GM21825 (cell line): ENCODE measurements at regions not wholly inside any gene's neighbourhood (a gene's known extent, or its start where the extent isn't known, plus 50 kb on each side); places are given as distances from the start of the nearest gene placed in this dataset.

ENCODE experiments used
- ATAC-seq: cut with Tn5 transposase; IDR thresholded peaks from one replicate; pipeline ENCODE4 v1.9.1; 2021; ENCODE audit warnings: mild to moderate bottlenecking, moderate library complexity; ENCODE audit not compliant: unreplicated experiment

DNA sequence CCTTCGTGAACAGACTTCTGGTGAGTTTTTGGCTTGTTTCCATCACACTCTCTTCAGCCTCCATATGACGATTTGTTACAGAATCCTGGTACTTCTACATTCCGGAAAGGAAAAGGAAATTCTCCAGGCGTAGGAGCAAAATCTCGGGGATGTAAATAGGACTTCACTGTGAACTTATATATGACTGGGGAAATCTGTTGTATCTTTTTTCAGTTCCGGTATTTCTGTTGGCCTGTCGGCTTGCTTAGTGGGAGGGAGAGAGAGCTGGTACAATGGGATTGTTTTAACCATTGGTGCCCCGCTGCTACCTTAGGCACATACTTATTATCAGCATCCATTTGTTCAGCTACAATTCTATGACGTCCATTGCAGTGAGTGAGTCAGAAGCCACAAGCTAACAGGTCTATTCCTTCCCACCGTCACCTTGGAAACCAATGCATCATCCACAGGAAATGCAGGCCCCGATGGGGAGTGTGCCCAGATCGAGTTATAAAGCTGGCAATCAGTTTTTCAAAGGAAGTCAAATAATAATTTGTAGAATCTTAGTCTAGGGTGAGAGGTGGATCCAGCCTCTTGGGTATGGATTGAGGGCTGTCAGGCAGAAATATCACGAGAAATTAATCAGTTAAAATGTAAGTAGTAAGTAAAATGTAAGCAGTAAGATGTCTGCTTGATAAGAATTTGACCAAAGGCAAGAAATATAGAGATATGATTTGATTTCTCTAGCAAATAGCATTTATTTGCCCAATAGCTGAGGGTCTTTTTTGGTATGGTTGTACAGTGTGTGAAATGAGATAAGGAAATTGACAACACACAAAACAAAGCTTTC, 92.0 kb upstream of the MKLN1 start:
- ATAC-seq, result no peak

DNA sequence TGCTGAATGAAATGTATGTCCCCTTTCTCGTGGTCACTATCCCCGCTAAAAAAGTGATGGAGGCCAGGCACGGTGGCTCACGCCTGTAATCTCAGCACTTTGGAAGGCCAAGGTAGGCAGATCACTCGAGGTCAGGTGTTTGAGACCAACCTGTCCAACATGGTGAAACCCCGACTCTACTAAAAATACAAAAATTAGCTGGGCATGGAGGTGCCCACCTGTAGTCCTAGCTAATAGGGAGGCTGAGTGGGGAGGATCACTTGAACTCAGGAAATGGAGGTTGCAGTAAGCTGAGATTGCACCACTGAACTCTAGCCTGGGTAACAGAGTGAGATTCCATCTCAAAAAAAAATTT, 91.4 kb upstream of the MKLN1 start:
- ATAC-seq, result no peak

DNA sequence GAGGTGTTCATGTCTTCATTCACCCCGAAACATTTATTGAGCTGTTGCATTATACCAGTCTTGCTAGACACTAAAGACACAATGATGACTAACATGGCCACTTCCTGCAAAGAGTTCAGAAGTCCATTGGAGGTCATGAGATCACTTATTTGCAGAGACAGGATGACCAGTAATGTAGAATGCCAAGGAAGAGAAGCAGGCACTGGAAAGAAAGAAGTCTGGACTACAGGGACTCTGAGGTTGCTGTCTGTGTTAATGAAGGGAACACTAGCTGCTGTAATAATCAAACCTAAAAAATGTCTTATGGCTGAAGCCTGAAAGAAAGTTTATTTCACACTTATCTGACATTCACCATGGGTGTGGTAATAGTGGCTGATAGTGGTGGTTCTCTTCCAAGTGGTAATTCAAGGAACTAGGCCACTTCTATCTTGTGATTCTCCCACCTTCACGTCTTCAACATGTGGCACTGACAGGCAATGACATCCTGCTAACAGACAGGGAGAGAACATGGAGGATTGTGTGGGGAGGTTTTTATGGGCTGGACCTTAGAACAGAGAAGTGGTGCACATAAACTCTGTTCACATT, 89.2 kb upstream of the MKLN1 start:
- no peak for ATAC-seq

DNA sequence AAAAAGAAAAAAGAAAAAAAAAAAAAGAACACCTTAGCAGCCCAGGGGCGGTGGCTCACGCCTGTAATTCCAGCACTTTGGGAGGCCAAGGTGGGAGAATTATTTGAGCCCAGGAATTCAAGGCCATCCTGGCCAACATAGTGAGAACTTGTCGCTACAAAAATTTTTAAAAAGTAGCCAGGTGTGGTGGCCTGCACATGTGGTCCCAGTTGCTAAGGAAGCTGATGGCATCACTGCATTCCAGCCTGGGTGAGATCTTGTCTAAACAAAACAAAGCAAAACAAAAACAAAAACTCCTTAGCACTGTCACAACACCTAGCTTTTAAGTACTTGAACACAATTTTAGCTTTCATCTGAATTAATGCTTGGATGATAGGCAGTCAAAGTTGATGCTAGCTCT, 86.3 kb upstream of the MKLN1 start:
- ATAC-seq, result no peak

DNA sequence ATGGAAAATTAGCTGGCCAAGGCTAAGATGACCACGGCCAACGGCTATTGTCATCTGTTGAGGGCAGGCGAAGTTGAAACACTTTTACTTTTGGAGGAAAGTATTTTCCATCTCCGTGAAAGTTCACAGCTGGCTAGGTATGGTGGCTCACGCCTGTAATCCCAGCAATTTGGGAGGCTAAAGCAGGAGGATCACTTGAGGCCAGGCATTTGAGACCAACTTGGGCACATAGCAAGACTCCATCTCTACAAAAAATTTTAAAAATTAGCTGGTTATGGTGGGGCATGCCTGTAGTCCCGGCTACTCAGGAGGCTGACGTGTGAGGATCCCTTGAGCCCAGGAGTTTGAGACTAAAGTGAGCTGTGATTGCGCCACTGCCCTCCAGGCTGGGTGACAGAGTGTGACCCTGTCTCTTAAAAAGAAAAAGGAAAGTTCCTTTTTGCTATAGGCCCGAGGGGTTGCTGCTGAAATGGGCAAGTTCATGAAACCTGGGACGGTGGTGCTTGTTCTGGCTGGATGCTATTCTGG, 85.5 kb upstream of the MKLN1 start:
- ATAC-seq, result no peak

DNA sequence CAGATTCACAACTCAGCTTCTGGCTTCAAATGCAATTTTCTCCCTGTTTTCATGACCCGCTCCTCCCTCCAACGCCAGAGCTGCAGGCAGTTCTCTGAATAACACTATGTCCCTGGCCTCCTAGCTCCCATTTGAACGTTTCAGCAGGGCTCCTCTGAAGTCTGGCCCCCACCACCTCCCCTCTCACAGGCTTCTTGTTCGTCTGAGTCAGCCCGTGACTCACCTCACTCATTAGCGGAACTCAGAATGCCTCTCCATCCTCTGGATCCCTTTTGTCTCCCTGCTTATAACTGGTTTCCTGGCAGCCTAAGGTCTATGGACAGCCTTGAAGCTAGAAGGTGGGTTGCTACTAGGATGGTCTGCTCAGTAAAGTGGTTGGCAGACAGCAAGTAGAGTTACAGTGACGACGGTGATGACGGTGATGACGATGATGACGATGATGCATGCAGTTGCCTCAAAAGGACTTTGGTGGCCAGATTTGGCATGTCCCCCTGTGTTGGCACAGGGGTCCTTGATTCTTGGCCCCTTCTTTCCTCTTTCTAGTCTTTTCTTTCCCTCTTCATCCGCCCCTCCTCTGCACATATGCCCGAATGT, 83.3 kb upstream of the MKLN1 start:
- ATAC-seq, result no peak

DNA sequence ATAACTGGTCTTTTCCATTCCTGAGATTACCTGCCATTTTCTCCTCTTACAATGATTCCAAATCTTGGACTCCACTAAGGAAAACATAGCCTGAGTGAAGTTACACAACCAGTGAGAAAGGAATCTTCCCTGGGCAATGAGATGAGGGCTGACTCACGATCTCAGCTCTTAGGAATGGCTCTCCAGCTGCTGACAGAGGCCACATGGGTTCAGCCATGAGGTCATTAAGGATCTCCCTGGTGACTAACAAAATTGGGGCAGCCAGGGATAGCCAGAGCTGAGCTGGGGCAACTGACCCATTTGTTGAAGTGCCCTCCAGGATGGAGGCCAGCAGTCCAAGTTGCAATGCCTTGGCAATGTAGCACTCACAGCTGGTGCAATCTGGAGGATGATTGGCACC, 78.7 kb upstream of the MKLN1 start:
- no peak for ATAC-seq

DNA sequence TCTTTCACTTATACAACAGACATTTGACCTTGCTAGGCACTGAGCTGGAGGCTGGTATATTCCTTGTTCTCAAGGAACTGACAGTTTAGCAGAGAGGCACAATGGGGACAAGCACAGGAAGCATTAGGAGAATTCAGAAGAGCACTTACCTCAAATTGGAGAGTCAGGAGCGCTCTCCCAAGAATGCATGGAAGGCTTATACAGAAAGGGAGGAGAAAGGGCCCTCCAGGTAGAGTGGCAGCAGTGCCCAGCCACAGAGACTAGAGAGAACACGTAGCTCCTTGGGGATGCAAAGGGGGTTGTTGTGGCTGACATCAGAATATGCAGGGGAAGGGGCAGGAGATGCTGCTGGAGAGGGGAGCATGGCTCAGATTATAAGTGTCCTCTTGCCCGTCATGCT, 78.2 kb upstream of the MKLN1 start:
- ATAC-seq, result no peak

DNA sequence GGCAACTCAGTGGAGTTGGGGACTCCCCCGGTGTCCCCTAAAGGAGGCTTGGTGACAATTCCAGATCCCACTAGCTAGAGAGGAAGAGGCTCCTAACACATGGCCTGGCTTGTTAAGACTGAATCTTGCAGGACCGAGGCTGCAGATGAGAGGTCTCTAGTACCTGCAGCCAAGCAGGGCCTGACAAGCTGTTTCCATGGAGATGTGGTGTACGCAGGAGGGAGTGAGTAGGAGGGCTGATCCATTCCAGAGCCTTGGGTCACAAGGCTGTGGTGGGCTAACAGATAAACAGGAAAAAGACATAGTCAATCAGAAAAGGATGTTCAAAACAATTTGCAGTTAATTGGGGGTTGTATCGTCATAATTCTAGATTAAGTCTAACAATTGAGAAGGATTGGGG, 77.3 kb upstream of the MKLN1 start:
- ATAC-seq, result no peak

DNA sequence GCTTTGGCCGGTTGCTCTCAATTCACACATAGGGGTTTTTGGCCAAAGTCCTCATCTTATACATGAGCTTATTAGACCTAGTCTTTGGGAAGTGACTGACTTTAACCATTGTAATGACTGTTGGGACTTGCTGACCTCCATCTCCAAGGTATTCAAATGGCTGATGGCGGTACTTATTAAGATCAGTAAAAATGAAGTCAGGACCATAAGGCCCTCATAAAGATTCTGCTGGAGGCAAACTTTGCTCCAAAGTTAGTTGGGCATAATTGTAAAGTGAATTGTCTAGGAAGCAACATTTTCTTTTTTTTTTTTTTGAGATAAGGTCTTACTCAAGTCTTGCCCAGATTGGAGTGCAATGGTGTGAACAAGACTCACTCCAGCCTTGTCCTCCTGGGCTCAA, 76.3 kb upstream of the MKLN1 start:
- ATAC-seq, result no peak

DNA sequence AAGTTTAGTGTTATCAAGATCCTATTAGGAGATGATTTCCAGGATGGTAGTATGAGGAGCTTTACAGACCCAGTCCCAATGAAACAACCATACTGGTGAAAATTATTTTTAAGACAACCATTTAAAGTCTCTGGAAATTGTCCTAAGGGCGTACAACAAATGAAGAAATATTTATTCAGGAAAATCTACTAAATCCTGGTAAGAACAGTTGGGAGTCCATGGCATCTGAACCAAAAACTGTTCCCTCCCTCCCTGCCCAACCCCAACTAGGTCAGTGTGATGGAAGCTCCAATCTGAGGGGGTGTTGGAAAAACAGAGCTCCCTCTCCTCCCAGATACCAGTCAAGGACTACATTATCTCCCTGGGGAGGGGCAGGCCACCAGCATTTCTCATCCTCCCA, 74.7 kb upstream of the MKLN1 start:
- no peak for ATAC-seq

DNA sequence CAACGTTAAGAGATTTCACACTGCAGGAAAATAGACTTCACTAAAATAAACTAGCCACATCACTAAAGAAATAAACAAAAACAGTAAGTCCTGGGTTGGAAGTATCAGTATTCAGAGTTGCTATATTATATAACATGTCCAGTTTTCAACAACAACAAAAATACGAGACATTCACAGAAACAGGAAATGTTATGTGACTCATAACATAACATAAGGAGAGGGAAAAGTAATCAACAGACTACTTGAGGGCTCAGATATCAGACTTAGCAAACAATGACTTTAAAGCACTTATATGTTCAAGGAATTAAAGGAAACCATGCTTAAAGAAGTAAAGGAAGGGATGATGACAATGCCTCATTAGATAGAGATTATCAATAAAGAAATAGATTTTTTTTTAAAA, 73.5 kb upstream of the MKLN1 start:
- no peak for ATAC-seq

DNA sequence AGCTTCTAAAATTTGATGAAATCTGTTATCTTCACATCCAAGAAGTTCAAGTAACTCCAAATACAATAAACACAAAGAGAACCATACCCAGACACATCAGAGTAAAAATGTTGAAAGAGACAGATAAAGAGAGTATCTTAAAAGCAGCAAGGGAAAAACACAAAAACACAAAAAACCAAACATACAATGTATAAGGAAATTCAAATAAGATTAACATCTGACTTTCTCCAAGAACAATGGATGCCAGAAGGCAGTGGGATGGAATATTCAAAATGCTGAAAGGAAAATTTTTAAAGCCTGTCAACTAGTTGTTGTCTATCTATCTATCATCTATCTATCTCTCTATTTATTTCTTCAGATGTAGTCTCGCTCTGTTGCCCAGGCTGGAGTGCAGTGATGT, 72.4 kb upstream of the MKLN1 start:
- ATAC-seq, result no peak

DNA sequence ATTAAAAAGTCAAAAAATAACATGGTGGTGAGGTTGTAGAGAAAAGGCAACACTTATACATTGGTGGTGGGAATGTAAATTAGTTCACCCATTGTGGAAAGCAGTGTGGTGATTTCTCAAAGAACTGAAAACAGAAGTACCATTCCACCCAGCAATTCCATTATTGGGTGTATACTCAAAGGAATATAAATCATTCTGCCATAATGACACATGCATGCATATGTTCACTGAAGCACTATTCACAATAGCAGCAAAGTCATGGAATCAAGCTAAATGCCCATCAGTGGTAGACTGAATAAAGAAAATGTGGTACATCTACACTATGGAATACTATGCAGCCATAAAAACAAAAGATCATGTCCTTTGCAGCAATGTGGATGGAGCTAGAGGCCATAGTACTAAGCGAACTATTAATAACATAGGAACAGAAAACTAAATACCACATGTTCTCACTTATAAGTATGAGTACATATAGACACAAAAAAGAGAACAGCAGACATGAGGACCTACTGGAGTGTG, 66.1 kb upstream of the MKLN1 start:
- ATAC-seq, result no peak

DNA sequence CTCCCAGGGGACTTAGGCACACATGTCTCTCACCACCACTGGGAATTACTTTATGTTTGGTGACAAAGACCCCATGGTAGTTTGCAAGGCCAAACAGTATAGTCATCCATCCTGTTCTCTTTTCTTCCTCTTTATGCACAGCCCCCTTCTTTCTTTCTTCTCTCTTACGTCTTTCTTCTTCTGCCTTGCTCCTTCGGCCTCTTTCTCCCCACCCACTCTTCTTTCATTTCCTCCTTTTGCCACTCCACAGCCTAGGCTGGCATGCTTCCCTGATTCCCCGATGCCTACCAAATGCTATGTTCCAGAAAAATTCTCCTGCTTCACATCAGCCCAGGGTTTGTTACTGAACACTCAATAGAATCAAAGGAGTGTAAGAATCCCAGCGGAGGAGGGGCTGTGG, 62.4 kb upstream of the MKLN1 start:
- ATAC-seq, result no peak

DNA sequence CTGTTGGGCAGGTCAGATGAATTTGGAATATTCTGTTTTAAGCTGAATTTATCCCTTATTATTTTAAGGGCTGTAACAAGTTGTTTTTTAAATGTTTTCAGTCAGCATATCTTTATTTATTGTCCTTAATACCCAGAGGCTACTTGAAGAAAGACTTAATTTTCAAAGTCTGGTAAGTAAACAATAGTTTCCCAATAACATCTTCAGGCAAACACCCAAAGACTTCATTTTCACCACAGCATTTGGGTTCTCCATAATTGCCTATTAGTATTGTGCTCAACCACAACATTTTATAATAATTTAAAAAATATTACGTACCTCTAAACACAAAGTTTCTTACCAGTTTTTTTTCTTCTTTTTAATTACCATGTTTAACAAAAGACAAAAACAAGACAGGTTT, 60.0 kb upstream of the MKLN1 start:
- no peak for ATAC-seq

DNA sequence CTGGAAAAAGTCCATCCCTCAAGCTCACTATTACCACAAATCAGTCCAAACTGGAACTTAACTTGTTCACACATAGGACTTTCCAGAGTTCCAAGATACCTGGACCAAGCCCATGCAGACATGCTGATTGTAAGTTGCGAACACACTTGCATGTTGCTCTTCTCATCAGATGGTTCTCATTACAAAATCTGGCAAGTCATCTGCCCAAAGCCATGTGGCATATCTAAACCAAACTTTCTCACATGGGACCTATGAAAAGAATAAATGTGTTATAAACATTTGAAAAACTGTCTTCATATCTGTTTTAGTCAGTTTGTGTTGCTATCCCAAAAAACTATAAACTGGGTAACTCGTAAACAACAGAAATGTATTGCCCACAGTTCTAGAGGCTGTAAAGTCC, 58.8 kb upstream of the MKLN1 start:
- no peak for ATAC-seq

DNA sequence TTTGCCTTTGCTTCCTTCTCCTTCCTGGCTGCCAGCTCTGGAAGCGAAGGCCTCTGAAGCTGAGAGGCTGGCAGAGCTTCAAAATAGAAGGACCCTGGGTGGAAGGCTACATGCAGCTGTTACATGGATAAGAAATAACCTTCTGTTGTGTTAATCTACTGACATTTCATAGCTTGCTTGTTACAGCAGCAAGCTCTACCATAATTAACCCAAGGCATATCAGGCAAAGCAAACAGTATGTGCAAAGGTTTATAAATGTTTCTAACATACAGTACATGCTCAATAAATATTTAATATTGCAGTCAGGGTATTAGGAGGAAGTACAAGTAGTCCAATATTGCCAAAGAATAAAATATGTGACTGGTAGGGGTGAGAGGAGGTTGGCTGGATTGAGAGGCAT, 55.6 kb upstream of the MKLN1 start:
- no peak for ATAC-seq

DNA sequence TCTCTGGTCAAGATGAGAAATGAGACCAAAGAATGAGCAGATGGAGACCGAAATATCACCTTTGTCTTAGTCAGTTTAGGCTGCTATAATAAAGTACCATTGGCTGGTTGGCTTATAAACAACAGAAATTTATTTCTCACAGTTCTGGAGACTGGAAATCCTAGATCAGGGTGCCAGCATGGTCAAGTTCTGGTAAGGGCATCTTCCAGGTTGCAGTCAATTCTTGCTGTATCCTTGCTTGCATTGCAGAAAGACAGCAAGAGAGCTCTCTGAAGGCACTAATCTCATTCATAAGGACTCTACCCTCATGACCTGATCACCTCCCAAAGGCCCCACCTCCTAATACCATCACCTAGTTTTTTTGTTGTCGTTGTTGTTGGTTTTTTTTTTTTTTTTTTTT, 52.7 kb upstream of the MKLN1 start:
- no peak for ATAC-seq

DNA sequence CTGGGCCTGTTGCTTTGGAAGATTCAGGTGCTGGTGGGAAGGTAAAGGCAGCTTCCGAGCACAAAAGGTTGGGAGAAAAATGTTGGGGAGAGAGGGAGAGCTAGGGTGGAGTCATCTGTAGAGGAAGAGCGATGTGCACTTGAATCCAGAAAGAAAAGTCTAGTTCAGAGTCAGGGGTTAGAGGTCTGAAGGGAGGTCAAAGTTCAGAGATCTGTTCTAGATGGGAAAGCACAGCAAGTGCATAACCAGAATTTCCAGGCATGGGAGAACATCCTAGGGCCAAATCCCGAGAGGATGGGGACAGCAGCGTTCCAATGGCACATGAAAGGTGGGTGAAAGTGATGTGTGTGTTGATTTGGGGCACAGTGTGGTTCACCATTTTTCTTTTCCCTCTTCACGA, 51.5 kb upstream of the MKLN1 start:
- no peak for ATAC-seq

DNA sequence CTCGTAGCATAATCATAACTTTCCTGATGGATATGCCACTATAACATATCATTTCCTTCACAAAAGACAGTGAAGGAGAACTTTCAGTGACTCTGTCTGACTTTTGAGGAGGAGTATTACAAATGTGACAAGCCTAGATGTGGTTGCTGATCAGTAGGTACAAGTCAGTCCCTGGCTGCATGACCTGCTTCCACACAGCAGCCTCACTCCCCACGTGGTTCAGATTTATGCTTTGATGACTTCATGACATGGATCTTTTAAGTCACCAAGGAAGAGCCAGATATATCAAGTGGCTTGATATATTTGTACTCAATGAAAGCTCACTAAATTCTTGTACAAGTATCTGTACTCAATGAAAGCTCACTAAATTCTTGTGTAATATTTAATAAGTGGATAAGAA, 50.9 kb upstream of the MKLN1 start:
- ATAC-seq, result no peak
